A673 (cell line): ENCODE measurements at regions not wholly inside any gene's neighbourhood (a gene's known extent, or its start where the extent isn't known, plus 50 kb on each side); places are given as distances from the start of the nearest gene placed in this dataset.
A peak's percentile ranks its signal among the peaks of the same experiment; 100 is the strongest.

Experiments
- BruUV-seq: library from RNA; stranded (reverse); fragments of 400-500 nt; replicated peaks from 2 replicates; lab custom pipeline; 2021; lab: Mats Ljungman, UMichigan
- CTCF ChIA-PET: fragments of 300-600 bp; sonication (Branson Sonifier 250); formaldehyde crosslinking; loops from one replicate; lab custom pipeline; 2022; ENCODE audit warnings: antibody characterized with exemption; lab: Charles Lee
- POLR2A ChIA-PET: fragments of 300-600 bp; sonication (Branson Sonifier 250); formaldehyde crosslinking; loops from one replicate; lab custom pipeline; 2022; ENCODE audit warnings: antibody characterized with exemption; ENCODE audit not compliant: low non-redundant PET; lab: Charles Lee
- DNase-seq: peaks from one replicate; pipeline ENCODE4 v3.0.0-alpha.2; 2015; ENCODE audit warnings: low spot score
- H3K27ac ChIP-seq: fragments of 200-600 bp; sonication (generic); 2 replicates; pipeline ENCODE4 v1.5.1; 2016; ENCODE audit warnings: mixed run types, low read depth, mild to moderate bottlenecking, mixed read lengths, antibody characterized with exemption, low read length; ENCODE audit not compliant: poor library complexity, severe bottlenecking
- H3K27me3 ChIP-seq: fragments of 200-600 bp; sonication (generic); replicated peaks from 2 replicates; pipeline ENCODE4 v1.6.1; 2017; ENCODE audit warnings: mixed run types, low read depth, mild to moderate bottlenecking, mixed read lengths, antibody characterized with exemption, low read length; ENCODE audit not compliant: insufficient read depth, poor library complexity
- H3K36me3 ChIP-seq: fragments of 200-600 bp; sonication (generic); 2 replicates; pipeline ENCODE4 v1.6.1; 2016; ENCODE audit warnings: mixed run types, mild to moderate bottlenecking, mixed read lengths, antibody characterized with exemption, low read length; ENCODE audit not compliant: insufficient read depth, poor library complexity, severe bottlenecking
- H3K4me1 ChIP-seq: fragments of 200-600 bp; sonication (generic); 2 replicates; pipeline ENCODE4 v1.6.1; 2017; ENCODE audit warnings: mixed run types, mild to moderate bottlenecking, mixed read lengths, antibody characterized with exemption, low read length; ENCODE audit not compliant: insufficient read depth, poor library complexity, severe bottlenecking
- H3K4me3 ChIP-seq: fragments of 200-600 bp; sonication (generic); 2 replicates; pipeline ENCODE4 v1.5.1; 2016; ENCODE audit warnings: low read depth, mixed run types, mild to moderate bottlenecking, mixed read lengths, low read length; ENCODE audit not compliant: poor library complexity, severe bottlenecking
- H3K9me3 ChIP-seq: fragments of 200-600 bp; sonication (generic); 2 replicates; pipeline ENCODE4 v1.6.1; 2016; ENCODE audit warnings: mixed run types, low read depth, mild to moderate bottlenecking, mixed read lengths, antibody characterized with exemption, low read length; ENCODE audit not compliant: poor library complexity, severe bottlenecking
- CTCF ChIP-seq: fragments of 300-800, 200-600 bp; sonication (generic); conservative IDR thresholded peaks from 2 replicates; pipeline ENCODE4 v1.5.1; 2017; ENCODE audit warnings: low read depth, mild to moderate bottlenecking, antibody characterized with exemption, low read length, moderate library complexity, mixed read lengths
- EZH2 ChIP-seq: fragments of 200-600 bp; sonication (generic); IDR thresholded peaks from 2 replicates; pipeline ENCODE4 v1.6.1; 2017; ENCODE audit warnings: borderline replicate concordance, low read depth, mild to moderate bottlenecking, mixed read lengths, antibody characterized with exemption, low read length; ENCODE audit not compliant: poor library complexity, severe bottlenecking
- intact Hi-C: fragments of 100-400 bp; cut with micrococcal nuclease; formaldehyde crosslinking; loops from one replicate; pipeline ENCODE4 v1.10.0; 2022; ENCODE audit not compliant: unreplicated experiment

- H3K27ac ChIP-seq: no peak overlapping the region
- no peaks in the 10 kb centered on the region for H3K27me3 ChIP-seq
- POLR2A ChIA-PET: no interaction called here
- CTCF ChIA-PET: no interaction called here
- H3K9me3 ChIP-seq: no peaks in the 10 kb centered on the region
- no peak for DNase-seq
- no TSS peak for BruUV-seq
- H3K36me3 ChIP-seq: no peaks in the 10 kb centered on the region
- no peaks in the 10 kb centered on the region for H3K4me1 ChIP-seq
- intact Hi-C loops: no loop called here
- no peak for TF ChIP-seq EZH2
- no peak for TF ChIP-seq CTCF
- H3K4me3 ChIP-seq: no peak overlapping the region
These were observed 669.9 kb upstream of the PCDH20 start for GRCh38 chr13:62085337-62086229.

- intact Hi-C loops: no loop called here
- no peak for DNase-seq
- no peaks in the 10 kb centered on the region for H3K27me3 ChIP-seq
- TF ChIP-seq EZH2: no peak
- no peak for TF ChIP-seq CTCF
- no TSS peak for BruUV-seq
- ChIA-PET CTCF (no interaction called here), POLR2A (no interaction called here)
- no peaks in the 10 kb centered on the region for H3K9me3 ChIP-seq
- H3K27ac ChIP-seq: no peak overlapping the region
- H3K4me1 ChIP-seq: no peaks in the 10 kb centered on the region
- H3K36me3 ChIP-seq: no peaks in the 10 kb centered on the region
- H3K4me3 ChIP-seq: no peak overlapping the region
These were observed 669.1 kb upstream of the PCDH20 start for GRCh38 chr13:62084728-62085127.

DNA sequence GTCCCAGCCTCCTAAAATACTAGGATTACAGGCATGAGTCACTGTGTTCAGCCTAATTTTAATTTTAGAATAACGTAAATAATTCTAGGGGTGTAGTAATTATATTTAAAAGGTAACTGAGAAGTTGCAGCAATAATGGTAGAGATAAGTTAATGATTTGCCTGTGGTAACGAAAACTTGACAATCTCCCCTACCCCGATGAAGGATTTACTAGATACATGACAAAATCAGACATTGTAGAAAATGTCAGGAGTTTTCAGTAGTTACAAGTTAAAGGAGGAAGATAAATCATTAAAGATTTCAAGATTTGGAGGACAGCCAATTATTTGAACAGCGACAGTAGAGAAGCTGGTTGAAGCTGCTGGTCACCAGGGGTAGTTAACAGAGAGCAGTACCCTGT, 652.2 kb upstream of the PCDH20 start:
- H3K36me3 ChIP-seq: no peaks in the 10 kb centered on the region
- no peaks in the 10 kb centered on the region for H3K4me1 ChIP-seq
- no peak for TF ChIP-seq EZH2
- no TSS peak for BruUV-seq
- ChIA-PET CTCF (no interaction called here), POLR2A (no interaction called here)
- no peak overlapping the region for H3K4me3 ChIP-seq
- intact Hi-C loops: no loop called here
- H3K27me3 ChIP-seq: no peaks in the 10 kb centered on the region
- no peaks in the 10 kb centered on the region for H3K9me3 ChIP-seq
- H3K27ac ChIP-seq: no peak overlapping the region
- DNase-seq: peak; percentile 1

GRCh38 chr13:62065016-62065415, 649.4 kb upstream of the PCDH20 start:
- intact Hi-C loops: no loop called here
- no peak for TF ChIP-seq EZH2
- ChIA-PET CTCF (no interaction called here), POLR2A (no interaction called here)
- Histone ChIP-seq H3K4me3 (no peak overlapping the region), H3K36me3 (no peaks in the 10 kb centered on the region), H3K4me1 (no peaks in the 10 kb centered on the region), H3K27ac (no peak overlapping the region), H3K9me3 (no peaks in the 10 kb centered on the region), H3K27me3 (no peaks in the 10 kb centered on the region)
- no TSS peak for BruUV-seq
- DNase-seq: no peak
